HUES48 (cell line): ENCODE measurements at regions not wholly inside any gene's neighbourhood (a gene's known extent, or its start where the extent isn't known, plus 50 kb on each side); places are given as distances from the start of the nearest gene placed in this dataset.
A peak's percentile ranks its signal among the peaks of the same experiment; 100 is the strongest.

ENCODE experiments used
- H3K27ac ChIP-seq: one replicate; pipeline ENCODE4 v1.7.0; 2013; ENCODE audit warnings: low read depth, low read length, inconsistent platforms
- H3K27me3 ChIP-seq: 2 replicates; pipeline ENCODE4 v1.6.1; 2013; ENCODE audit warnings: mild to moderate bottlenecking, low read length; ENCODE audit not compliant: control insufficient read depth, insufficient read depth
- H3K36me3 ChIP-seq: 2 replicates; pipeline ENCODE4 v1.6.1; 2013; ENCODE audit warnings: low read length; ENCODE audit not compliant: control insufficient read depth, insufficient read depth
- H3K4me1 ChIP-seq: 2 replicates; pipeline ENCODE4 v1.6.1; 2013; ENCODE audit warnings: mild to moderate bottlenecking, low read length; ENCODE audit not compliant: control insufficient read depth, insufficient read depth
- H3K4me3 ChIP-seq: 2 replicates; pipeline ENCODE4 v1.5.1; 2013; ENCODE audit warnings: mild to moderate bottlenecking, low read depth, low read length
- H3K9ac ChIP-seq: 2 replicates; pipeline ENCODE4 v1.6.1; 2013; ENCODE audit warnings: mild to moderate bottlenecking, low read depth, low read length, moderate library complexity
- H3K9me3 ChIP-seq: 2 replicates; pipeline ENCODE4 v1.6.1; 2013; ENCODE audit warnings: low read length; ENCODE audit not compliant: control insufficient read depth, insufficient read depth

DNA sequence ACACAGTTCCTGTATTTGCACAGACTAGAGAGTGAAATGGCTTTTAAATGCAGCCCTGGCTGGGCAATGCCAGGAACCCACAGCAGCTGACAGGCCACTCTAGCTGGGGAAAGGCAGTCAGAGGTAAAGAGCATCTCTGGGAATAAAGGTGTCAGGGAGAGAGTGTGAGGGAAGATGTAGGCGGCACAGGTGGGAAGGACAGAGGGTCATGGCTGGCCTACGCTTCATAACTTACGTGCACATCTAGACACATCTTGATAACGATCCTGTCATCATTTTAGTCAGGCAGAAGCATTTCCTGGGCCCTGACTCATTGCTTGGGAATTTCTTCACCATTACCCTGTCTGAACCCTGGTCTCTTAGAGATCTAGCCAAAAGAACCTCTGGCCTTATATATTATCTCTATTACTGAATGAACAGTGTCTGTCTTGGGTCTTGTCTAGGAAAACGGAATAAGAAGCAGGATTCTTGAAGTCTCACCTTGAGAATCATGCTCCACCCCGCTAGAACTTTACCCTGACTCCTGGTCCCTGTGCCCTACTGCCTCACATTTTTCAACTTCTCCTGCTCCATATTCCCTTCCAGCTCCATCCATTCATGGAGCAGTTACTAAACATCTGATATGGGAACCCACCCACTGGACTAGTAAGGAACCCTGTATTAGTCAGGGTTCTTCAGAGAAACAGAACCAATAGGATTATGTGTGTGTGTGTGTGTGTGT, 106.4 kb upstream of the ELL2 start:
- H3K27ac ChIP-seq, result no peak overlapping the region
- H3K4me3 ChIP-seq, result no peak overlapping the region
- no peaks in the 10 kb centered on the region for H3K36me3 ChIP-seq
- H3K27me3 ChIP-seq, result no peaks in the 10 kb centered on the region
- H3K9me3 ChIP-seq, result no peaks in the 10 kb centered on the region
- no peak overlapping the region for H3K9ac ChIP-seq
- H3K4me1 ChIP-seq, result peaks cover 19% of the 10 kb centered on the region

GRCh38 chr5:96067251-96067650, 105.6 kb upstream of the ELL2 start:
- Histone ChIP-seq H3K9me3 (no peaks in the 10 kb centered on the region), H3K36me3 (no peaks in the 10 kb centered on the region), H3K4me3 (no peak overlapping the region), H3K9ac (no peak overlapping the region), H3K27ac (no peak overlapping the region), H3K27me3 (no peaks in the 10 kb centered on the region), H3K4me1 (peaks cover 19% of the 10 kb centered on the region)

- no peaks in the 10 kb centered on the region for H3K9me3 ChIP-seq
- no peaks in the 10 kb centered on the region for H3K36me3 ChIP-seq
- no peaks in the 10 kb centered on the region for H3K27me3 ChIP-seq
- H3K9ac ChIP-seq, result no peak overlapping the region
- H3K4me1 ChIP-seq, result peaks cover 19% of the 10 kb centered on the region
- no peak overlapping the region for H3K4me3 ChIP-seq
- no peak overlapping the region for H3K27ac ChIP-seq
Observed at GRCh38 chr5:96066386-96066719, 104.7 kb upstream of the ELL2 start.

DNA sequence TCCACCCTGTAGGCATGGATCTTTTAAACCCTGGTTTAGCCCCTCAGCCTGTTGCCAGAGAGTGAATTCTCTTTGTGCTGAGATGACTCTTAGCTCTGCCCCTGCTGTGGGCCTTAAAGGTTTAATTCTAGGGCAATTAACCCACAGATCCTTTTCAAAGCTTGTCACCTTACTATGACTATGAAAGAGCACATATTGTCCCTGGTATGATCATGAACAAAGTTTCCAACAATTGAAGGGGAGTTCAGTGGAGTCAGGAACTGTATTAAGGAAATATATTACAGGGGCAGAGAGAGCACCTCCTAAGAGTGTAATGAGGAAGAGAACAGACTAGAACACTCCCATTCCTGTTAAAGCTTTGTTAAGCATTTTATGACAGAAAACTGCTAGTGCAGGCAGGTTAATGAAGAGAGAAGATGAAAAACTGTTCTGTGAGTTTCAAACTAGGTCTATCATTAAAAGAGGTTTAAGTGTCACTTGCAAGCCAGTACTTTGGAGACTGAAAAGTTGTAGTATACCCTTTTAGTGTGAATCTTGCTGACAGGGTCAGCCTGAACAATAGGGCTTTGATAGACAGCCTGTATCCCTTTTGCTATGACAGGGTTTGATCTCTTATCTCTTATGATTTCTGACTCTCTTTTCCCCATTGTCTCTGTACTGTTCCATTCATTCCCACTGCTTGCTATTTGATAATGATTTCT, 104.2 kb upstream of the ELL2 start:
- Histone ChIP-seq H3K27ac (peak overlapping the region; percentile 54), H3K9ac (no peak overlapping the region), H3K4me3 (no peak overlapping the region), H3K9me3 (no peaks in the 10 kb centered on the region), H3K36me3 (no peaks in the 10 kb centered on the region), H3K27me3 (no peaks in the 10 kb centered on the region), H3K4me1 (peaks cover 19% of the 10 kb centered on the region)

- no peak overlapping the region for H3K27ac ChIP-seq
- no peak overlapping the region for H3K4me3 ChIP-seq
Observed at GRCh38 chr5:96064877-96065276, 103.2 kb upstream of the ELL2 start.

DNA sequence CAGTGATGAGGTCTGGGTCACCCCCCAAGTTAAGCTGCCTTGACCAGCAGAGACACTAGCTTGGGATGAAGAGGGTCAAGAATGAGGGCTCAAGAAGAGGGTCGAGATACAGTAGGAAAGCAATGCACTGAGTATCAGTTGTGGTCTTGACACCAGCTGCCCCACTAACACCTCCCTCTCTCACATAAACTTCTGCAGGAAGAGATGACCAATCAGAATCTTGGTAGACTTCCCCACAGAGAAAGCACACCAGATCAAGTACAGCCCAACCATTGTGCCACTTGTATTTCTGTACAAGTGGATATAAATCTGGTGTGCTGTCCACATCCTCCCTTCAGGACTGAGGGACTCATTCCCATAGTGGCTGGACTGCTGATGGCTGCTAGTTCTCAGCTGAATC, 101.2 kb upstream of the ELL2 start:
- Histone ChIP-seq H3K27me3 (no peaks in the 10 kb centered on the region), H3K9ac (no peak overlapping the region), H3K36me3 (no peaks in the 10 kb centered on the region), H3K9me3 (no peaks in the 10 kb centered on the region), H3K4me1 (peaks cover 25% of the 10 kb centered on the region), H3K27ac (no peak overlapping the region), H3K4me3 (no peak overlapping the region)

More at GRCh38 chr5:96064877-96065276, 103.2 kb upstream of the ELL2 start:
- peaks cover 19% of the 10 kb centered on the region for H3K4me1 ChIP-seq
- no peaks in the 10 kb centered on the region for H3K36me3 ChIP-seq
- no peaks in the 10 kb centered on the region for H3K27me3 ChIP-seq
- no peaks in the 10 kb centered on the region for H3K9me3 ChIP-seq
- no peak overlapping the region for H3K9ac ChIP-seq

- Histone ChIP-seq H3K36me3 (no peaks in the 10 kb centered on the region), H3K27me3 (no peaks in the 10 kb centered on the region), H3K27ac (no peak overlapping the region), H3K4me1 (peaks cover 9% of the 10 kb centered on the region; the same call in 1 of the 2 replicates), H3K9me3 (no peaks in the 10 kb centered on the region), H3K4me3 (no peak overlapping the region), H3K9ac (no peak overlapping the region)
Observed at GRCh38 chr5:96058084-96058483, 96.4 kb upstream of the ELL2 start.

- H3K9ac ChIP-seq, result no peak overlapping the region
- no peaks in the 10 kb centered on the region for H3K36me3 ChIP-seq
- peaks cover 16% of the 10 kb centered on the region; the same call in 1 of the 2 replicates for H3K4me1 ChIP-seq
- no peaks in the 10 kb centered on the region for H3K27me3 ChIP-seq
- H3K4me3 ChIP-seq, result no peak overlapping the region
- no peaks in the 10 kb centered on the region for H3K9me3 ChIP-seq
- no peak overlapping the region for H3K27ac ChIP-seq
Observed at GRCh38 chr5:96054311-96055030, 92.8 kb upstream of the ELL2 start.

GRCh38 chr5:96053063-96053735, 91.5 kb upstream of the ELL2 start:
- H3K27ac ChIP-seq, result no peak overlapping the region
- no peaks in the 10 kb centered on the region for H3K9me3 ChIP-seq
- no peaks in the 10 kb centered on the region for H3K36me3 ChIP-seq
- no peak overlapping the region for H3K9ac ChIP-seq
- H3K4me3 ChIP-seq, result no peak overlapping the region
- H3K4me1 ChIP-seq, result peaks cover 22% of the 10 kb centered on the region; the same call in 1 of the 2 replicates
- no peaks in the 10 kb centered on the region for H3K27me3 ChIP-seq

DNA sequence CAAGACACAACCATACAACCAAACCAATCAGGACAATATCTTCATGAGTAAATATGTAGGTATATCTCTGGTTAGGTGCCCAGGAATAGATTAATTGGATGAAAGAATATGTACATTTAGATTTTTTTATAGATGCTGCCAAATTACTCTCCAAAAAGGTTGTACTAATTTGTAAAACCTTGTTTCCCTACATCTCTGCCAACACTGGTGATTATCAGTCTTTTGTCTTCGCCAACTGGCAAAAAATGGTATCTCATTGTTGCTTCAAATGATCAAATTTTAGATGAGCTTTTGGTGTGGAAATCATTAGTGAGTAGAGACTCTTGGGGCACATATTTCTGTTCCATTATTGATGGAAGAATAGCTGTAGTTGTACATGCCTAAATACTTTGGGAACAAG, 90.7 kb upstream of the ELL2 start:
- H3K27me3 ChIP-seq, result no peaks in the 10 kb centered on the region
- H3K4me1 ChIP-seq, result peaks cover 16% of the 10 kb centered on the region; the same call in 1 of the 2 replicates
- H3K27ac ChIP-seq, result no peak overlapping the region
- H3K4me3 ChIP-seq, result no peak overlapping the region
- H3K9me3 ChIP-seq, result no peaks in the 10 kb centered on the region
- H3K9ac ChIP-seq, result no peak overlapping the region
- no peaks in the 10 kb centered on the region for H3K36me3 ChIP-seq
